GM23338 (cell line): ENCODE measurements at regions not wholly inside any gene's neighbourhood (a gene's known extent, or its start where the extent isn't known, plus 50 kb on each side); places are given as distances from the start of the nearest gene placed in this dataset.

Source experiments
- ATAC-seq: fragments of 200-7000 bp; cut with Tn5 transposase; 3 replicates; pipeline ENCODE4 v1.9.1; 2020
- DNase-seq: peaks from one replicate; pipeline ENCODE4 v3.0.0-alpha.2; 2015; ENCODE audit warnings: low spot score
- H2AFZ ChIP-seq: fragments of 200-600 bp; sonication (generic); 2 replicates; pipeline ENCODE4 v1.8.0; 2016; ENCODE audit warnings: antibody characterized with exemption, mild to moderate bottlenecking, moderate library complexity
- H3F3A ChIP-seq: fragments of 200-600 bp; sonication (generic); replicated peaks from 2 replicates; pipeline ENCODE4 v1.8.0; 2017; ENCODE audit warnings: antibody characterized with exemption, mixed run types, low read depth
- H3K27ac ChIP-seq: fragments of 200-600 bp; sonication (generic); 2 replicates; pipeline ENCODE4 v1.6.1; 2016; ENCODE audit warnings: low read depth
- H3K27me3 ChIP-seq: fragments of 200-600 bp; sonication (generic); 2 replicates; pipeline ENCODE4 v1.8.0; 2016; ENCODE audit warnings: mild to moderate bottlenecking, mixed run types, moderate library complexity; ENCODE audit not compliant: insufficient read depth
- H3K36me3 ChIP-seq: fragments of 200-600 bp; sonication (generic); 2 replicates; pipeline ENCODE4 v1.8.0; 2016; ENCODE audit warnings: mild to moderate bottlenecking; ENCODE audit not compliant: insufficient read depth
- H3K4me1 ChIP-seq: fragments of 200-600 bp; sonication (generic); 2 replicates; pipeline ENCODE4 v1.8.0; 2016; ENCODE audit warnings: mild to moderate bottlenecking, moderate library complexity; ENCODE audit not compliant: insufficient read depth
- H3K4me2 ChIP-seq: fragments of 200-600 bp; sonication (generic); 2 replicates; pipeline ENCODE4 v1.7.1; 2017; ENCODE audit warnings: mixed run types
- H3K4me3 ChIP-seq: fragments of 200-600 bp; sonication (generic); 2 replicates; pipeline ENCODE4 v1.6.1; 2016; ENCODE audit warnings: mixed run types
- H3K79me2 ChIP-seq: fragments of 200-600 bp; sonication (generic); replicated peaks from 2 replicates; pipeline ENCODE4 v1.8.0; 2017; ENCODE audit warnings: mild to moderate bottlenecking; ENCODE audit not compliant: insufficient read depth
- H3K9me2 ChIP-seq: fragments of 200-600 bp; sonication (generic); 2 replicates; pipeline ENCODE4 v1.8.0; 2017; ENCODE audit not compliant: insufficient read depth
- H4K20me1 ChIP-seq: fragments of 200-600 bp; sonication (generic); replicated peaks from 2 replicates; pipeline ENCODE4 v1.8.0; 2017; ENCODE audit warnings: mild to moderate bottlenecking; ENCODE audit not compliant: insufficient read depth
- H3K27ac Mint-ChIP-seq: 2 replicates; pipeline ENCODE4 v1.8.0; 2020; ENCODE audit warnings: inconsistent platforms, mild to moderate bottlenecking, moderate library complexity, mixed read lengths
- H3K27me3 Mint-ChIP-seq: 3 replicates; pipeline ENCODE4 v1.8.0; 2022; ENCODE audit warnings: low read depth, mild to moderate bottlenecking, moderate library complexity, mixed read lengths, inconsistent platforms; ENCODE audit not compliant: insufficient read depth, poor library complexity
- H3K36me3 Mint-ChIP-seq: 3 replicates; pipeline ENCODE4 v1.8.0; 2021; ENCODE audit warnings: low read depth, mild to moderate bottlenecking, inconsistent platforms, moderate library complexity, mixed read lengths
- H3K4me1 Mint-ChIP-seq: 3 replicates; pipeline ENCODE4 v1.8.0; 2020; ENCODE audit warnings: mild to moderate bottlenecking, inconsistent platforms, mixed read lengths
- H3K4me3 Mint-ChIP-seq: 3 replicates; pipeline ENCODE4 v1.8.0; 2021; ENCODE audit warnings: moderate library complexity, mild to moderate bottlenecking, inconsistent platforms, mixed read lengths
- H3K9me3 Mint-ChIP-seq: 3 replicates; pipeline ENCODE4 v1.8.0; 2020; ENCODE audit warnings: moderate library complexity, mild to moderate bottlenecking, inconsistent platforms, mixed read lengths
- EZH2 ChIP-seq: fragments of 200-600 bp; sonication (generic); IDR thresholded peaks from one replicate; pipeline ENCODE4 v1.8.0; 2017; ENCODE audit warnings: antibody characterized with exemption, mild to moderate bottlenecking, low read depth; ENCODE audit not compliant: unreplicated experiment
- ZNF114 ChIP-seq: fragments of 250-450 bp; sonication (Bioruptor Pico); IDR thresholded peaks from 2 replicates; pipeline ENCODE4 v1.5.0; 2020; ENCODE audit warnings: mild to moderate bottlenecking, moderate library complexity
- ZNF462 ChIP-seq: fragments of 250-450 bp; sonication (Bioruptor Pico); IDR thresholded peaks from 2 replicates; pipeline ENCODE4 v1.5.0; 2020; ENCODE audit warnings: mild to moderate bottlenecking, moderate library complexity

GRCh38 chr22:34760276-34761008 is 305.5 kb upstream of the ISX start:
- DNase-seq = no peak
- no peaks in the 10 kb centered on the region for H3K79me2 ChIP-seq
- no peak overlapping the region for H3K27ac ChIP-seq
- Mint-ChIP-seq H3K4me3 (no peak overlapping the region), H3K27me3 (no peaks in the 10 kb centered on the region), H3K27ac (no peak overlapping the region), H3K36me3 (peaks cover 7% of the 10 kb centered on the region), H3K9me3 (peaks cover 58% of the 10 kb centered on the region), H3K4me1 (peaks cover 10% of the 10 kb centered on the region)
- no peak overlapping the region for H3K4me2 ChIP-seq
- no peaks in the 10 kb centered on the region for H3K27me3 ChIP-seq
- ATAC-seq = no peak
- no peaks in the 10 kb centered on the region for H4K20me1 ChIP-seq
- H3K4me3 ChIP-seq = no peak overlapping the region
- TF ChIP-seq ZNF462 (CRISPR knock-in tag) = no peak
- TF ChIP-seq ZNF114 = no peak
- no peaks in the 10 kb centered on the region for H3K36me3 ChIP-seq
- H2AFZ ChIP-seq = no peak overlapping the region; the same call in 1 of the 2 replicates
- no peaks in the 10 kb centered on the region for H3F3A ChIP-seq
- peaks cover 12% of the 10 kb centered on the region for H3K9me2 ChIP-seq
- no peaks in the 10 kb centered on the region; the same call in 1 of the 2 replicates for H3K4me1 ChIP-seq

GRCh38 chr22:34761111-34761510 is 304.8 kb upstream of the ISX start:
- Mint-ChIP-seq H3K36me3 (peaks cover 6% of the 10 kb centered on the region), H3K9me3 (peaks cover 52% of the 10 kb centered on the region), H3K27me3 (no peaks in the 10 kb centered on the region), H3K27ac (no peak overlapping the region), H3K4me1 (peaks cover 6% of the 10 kb centered on the region), H3K4me3 (no peak overlapping the region)
- Histone ChIP-seq H3K27me3 (no peaks in the 10 kb centered on the region), H3K4me1 (no peaks in the 10 kb centered on the region; the same call in 1 of the 2 replicates), H3K9me2 (peaks cover 12% of the 10 kb centered on the region), H3K36me3 (no peaks in the 10 kb centered on the region), H2AFZ (no peak overlapping the region), H3K4me2 (no peak overlapping the region), H3K79me2 (no peaks in the 10 kb centered on the region), H3F3A (no peaks in the 10 kb centered on the region), H3K27ac (no peak overlapping the region), H3K4me3 (no peak overlapping the region), H4K20me1 (no peaks in the 10 kb centered on the region)
- ATAC-seq (no peak), DNase-seq (no peak)
- TF ChIP-seq EZH2 = no peak
